Activated CD4-positive, alpha-beta T cell treated with anti-CD3 and anti-CD28 coated beads, Interleukin-2, amount 50 U/mL, for 1 hour (primary cell): ENCODE measurements at regions not wholly inside any gene's neighbourhood (a gene's known extent, or its start where the extent isn't known, plus 50 kb on each side); places are given as distances from the start of the nearest gene placed in this dataset.

ENCODE experiments used
- DNase-seq: peaks from one replicate; pipeline ENCODE4 v3.0.0-alpha.2; 2020

DNA sequence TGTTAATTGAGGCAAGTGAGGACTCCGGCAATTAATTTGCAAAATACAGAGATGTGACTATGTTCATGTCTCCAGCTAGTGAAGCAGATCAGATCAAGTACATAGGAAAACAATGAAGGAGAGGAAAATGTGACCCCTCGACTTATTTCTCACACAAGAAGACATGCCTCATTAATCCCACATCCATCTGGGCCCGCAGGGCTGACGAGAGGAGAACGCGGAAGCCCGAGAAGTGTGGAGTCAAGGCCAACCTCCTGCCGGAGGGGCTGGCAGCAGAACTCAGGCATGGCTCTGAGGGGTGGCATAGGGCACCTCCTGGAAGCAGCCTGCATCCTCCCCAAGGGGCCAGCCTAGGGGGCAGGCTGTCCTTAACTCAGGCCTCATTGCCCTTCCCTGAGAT lies 54.4 kb downstream of the ZNF503 start:
- DNase-seq: no peak

DNA sequence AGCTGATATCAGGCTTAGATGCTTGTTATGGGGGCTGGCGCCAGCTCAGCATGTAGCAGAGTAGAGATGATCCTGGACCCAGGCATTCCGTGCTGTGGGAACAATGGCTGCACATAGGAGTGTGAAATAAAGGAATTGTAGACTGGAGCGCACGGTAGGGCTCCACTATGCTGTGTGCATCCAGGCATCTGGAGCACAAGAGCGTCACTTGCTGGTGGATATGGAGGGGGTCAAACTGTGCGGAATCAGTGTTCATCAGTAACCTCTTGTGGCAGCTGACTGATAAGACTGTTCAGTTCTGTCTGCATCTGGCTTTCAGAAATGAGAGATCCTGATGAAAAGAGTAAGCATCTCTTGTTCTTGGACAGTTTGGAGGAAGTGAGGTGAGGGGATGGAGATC lies 55.8 kb downstream of the ZNF503 start:
- no peak for DNase-seq

DNA sequence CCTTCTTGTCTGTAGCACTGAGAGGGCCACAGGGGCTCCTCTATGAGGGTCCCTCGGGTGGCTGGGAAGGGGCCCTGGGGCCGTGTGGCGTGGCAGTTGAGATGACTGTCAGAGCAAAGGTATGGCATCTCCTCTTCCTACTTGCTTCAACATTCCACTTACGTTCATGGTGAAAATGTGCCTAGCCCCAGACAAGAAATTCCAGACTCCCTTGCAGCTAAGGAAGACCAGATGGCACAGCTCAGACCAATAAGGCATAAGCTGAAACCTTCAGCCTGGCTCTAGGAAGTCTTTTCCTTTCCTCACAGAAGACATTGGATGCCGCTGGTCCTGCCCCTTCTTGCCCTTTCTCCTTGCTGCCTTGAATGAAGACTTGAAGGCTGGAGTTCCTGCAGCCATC lies 57.4 kb downstream of the ZNF503 start:
- DNase-seq: no peak

DNA sequence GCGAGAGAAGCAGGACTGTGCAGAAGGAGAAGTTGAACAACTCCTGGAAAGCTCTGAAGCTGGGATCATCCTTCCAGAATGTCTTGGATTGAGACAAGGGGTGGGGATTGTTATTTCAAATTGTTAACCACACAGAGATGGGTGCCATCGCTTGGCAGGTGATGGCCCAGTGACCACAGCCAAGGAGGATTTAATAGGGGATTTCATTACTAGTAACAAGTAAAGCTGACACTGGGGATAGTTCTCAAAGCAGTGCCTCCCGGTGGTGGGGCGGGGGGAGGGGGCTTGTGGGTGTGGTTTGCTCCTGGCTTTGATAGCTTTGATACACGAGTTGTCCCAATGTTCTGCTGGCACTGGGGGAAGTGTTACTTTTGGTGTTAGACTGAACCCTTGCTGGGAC lies 59.2 kb downstream of the ZNF503 start:
- DNase-seq: no peak

DNA sequence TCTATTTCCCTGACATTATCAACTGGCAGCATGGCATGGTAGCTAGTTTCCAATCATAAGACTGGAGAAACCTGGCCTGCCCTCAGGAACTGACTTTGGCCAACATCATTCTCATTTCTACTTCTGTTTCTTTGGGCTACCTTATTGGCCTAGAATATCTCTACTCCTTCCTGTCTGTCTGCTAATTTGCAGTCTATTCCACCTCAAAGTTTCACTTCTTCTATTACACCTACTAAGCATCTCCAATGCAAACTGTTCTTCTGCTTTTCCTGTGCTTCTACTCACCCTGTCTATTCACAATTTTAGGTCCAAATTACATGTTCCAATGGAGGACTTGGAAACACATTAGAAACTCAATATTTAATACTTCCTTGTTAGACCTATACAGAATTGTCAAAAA lies 65.6 kb downstream of the ZNF503 start:
- no peak for DNase-seq

DNA sequence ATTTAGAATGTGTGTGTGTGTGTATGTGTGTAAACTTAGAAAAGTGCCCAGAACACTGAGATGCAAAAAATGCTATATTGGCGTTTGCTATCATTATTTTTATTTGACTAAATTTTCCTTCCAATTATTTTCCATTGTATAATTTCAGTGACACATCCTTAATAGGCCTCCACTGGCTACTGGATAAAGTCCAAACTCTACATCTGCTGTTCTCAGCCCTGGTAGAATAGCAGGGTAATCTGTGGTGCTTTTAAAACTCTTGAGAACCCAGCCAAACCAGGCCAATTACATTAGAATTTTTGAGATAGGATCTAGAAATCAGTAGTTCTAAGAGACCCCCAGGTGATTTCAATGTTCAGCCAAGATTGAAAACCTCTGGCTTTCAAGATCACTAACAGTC lies 66.4 kb downstream of the ZNF503 start:
- no peak for DNase-seq

DNA sequence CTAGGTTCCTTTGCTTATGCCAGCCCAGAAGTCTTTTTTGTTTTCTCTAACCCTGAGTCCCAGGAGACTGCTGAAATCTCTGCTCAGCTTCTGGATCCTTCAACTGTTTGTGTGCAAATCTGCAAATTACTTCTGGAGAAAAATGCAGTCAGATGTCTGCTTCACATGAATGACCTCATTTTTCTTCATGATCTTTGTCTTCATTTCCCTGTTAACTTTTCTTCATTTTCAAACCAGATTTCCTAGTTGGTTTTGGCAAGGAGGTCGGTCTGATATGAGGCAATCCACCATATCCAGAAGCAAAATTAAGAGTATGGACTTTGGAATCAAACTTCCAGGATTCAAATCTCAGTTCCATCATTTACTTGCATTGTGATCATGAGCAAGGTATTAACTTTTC lies 66.8 kb downstream of the ZNF503 start:
- no peak for DNase-seq

DNA sequence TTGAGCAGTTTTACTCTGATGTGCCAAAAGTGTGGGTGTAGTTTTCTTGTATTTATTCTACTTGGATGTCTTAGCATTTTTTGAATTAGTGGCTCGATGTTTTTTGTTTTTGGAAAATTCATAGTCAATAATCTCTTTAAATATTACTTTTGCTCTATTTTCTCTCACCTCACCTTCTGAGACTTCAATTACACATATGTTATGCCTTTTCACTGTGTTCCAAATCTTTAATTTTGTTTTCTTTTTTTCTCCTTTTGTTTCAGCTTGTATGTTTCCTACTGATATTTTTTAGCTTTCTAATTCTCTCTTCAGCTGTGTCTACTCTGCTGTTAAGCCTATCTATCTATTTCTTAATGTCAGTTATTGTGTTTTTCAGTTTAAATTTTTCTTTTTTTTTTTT lies 69.5 kb downstream of the ZNF503 start:
- DNase-seq: no peak

DNA sequence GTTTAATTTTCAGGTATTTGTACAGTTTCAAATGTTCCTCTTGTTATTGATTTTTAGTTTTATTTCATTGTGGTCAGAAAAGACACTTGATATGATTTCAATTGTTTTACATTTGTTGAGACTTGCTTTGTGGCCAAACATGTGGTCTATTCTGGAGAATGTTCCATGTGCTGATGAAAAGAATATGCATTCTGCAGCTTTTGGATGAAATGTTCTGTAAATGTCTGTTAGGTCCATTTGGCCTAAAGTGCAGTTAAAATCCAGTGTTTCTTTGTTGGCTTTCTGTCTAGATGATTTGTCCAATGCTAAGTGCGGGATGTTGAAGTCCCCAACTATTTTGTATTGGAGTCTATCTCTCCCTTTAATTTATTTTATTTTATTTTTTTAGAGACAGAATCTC lies 70.5 kb downstream of the ZNF503 start:
- no peak for DNase-seq

DNA sequence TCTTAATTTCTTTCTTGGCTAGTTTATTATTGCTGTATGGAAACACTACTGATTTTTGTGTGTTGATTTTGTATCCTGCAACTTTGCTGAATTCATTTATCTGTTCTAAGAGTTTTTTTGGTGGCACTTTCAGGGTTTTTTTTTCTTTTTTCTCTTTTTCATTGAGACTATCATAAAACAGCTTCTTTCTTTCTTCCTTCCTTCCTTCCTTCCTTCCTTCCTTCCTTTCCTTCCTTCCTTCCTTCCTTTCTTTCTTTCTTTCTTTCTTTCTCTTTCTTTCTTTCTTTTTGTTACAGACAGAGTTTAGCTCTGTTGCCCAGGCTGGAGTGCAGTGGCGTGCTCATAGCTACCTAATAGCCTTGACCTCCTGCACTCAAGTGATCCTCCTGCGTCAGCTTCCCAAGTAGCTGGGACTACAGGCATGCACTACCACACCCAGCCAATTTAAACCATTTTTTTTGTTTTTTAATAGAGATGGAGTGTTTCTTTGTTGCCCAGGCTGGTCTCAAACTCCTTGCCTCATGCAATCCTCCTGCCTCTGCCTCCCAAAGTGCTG lies 72.3 kb downstream of the ZNF503 start:
- no peak for DNase-seq

DNA sequence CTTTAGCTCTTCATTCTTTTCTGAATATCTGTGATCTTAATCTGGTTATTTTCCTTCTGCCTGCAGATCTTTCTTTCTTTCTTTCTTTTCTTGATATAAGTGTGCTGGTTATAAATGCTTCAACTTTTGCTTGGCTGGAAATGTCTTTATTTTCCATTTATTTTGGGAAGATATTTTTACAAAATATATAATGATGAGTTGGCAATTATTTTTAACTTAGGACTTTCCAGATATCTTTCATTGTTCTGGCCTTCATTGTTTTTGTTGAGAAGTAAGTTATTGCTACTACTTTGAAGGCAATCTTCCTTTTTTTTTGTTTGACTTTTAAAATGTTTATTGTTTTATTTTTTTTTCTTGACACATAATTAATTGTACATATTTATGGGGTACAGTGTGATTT lies 75.3 kb downstream of the ZNF503 start:
- no peak for DNase-seq

DNA sequence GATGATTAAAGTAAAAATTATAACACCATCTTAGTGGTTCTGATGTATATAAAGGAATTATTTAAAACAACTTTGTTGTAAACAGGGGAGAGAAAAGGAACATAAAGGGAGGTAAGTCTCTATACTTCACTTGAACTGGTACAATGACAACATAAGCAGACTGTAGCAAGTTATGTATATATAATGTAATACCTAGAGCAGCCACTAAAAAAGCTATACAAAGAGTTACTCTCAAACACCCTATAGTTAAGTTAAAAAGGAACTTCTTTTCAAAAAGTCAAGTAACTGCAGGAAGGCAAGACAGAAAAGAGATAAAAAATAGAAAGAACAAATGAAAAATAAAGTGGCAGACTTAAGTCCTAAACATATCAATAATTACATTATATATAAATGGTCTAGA lies 82.3 kb downstream of the ZNF503 start:
- DNase-seq: no peak

DNA sequence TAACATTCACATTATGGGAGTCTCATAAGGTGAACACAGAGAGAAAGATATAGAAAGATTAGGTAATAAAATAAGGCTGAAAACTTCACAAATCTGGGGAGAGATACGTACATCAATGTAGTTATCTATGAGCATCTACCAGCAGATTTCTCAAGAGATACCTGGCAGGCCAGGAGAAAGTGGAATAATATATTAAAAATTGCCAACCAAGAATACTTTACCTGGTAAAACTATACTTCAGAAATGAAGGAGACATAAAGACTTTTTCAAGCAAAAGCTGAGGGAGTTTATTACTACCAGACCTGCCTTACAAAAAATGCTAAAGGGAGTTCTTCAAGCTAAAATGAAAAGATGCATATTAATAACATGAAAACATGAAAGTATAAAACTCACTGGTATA lies 78.8 kb upstream of the COMTD1 start:
- DNase-seq: no peak

DNA sequence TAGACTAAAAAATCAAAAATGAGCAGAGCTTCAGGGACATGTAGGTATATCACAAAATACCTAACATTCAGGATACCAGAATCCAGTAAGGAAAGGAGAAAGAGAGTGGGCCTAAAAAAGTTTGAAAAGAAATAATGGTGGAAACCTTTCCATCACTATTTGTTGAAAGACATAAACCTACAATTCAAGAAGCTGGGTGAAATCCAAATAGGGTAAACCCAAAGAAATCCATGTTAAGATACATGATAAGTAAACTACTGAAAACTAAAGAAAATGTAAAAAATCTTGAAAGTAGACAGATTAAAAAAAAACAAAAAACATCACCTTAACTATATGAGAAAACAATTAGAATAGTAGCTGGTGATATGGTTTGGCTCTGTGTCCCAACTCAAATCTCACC lies 76.7 kb upstream of the COMTD1 start:
- no peak for DNase-seq

DNA sequence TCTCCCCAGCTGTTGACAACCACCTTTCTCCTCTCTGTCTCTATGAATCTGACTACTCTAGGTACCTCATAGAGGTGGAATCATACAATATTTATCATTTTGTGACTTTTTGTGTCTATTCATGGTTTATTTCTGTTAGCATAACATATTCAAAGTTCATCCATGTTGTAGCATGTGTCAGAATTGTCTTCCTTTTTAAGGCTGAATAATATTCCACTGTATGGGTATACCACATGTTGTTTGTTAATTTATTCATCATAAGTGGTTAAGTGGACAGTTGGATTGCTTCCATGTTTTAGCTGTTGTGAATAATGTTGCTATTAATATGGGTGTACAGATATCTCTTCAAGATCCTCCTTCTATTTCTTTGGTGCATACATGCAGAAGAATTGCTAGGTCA lies 69.9 kb upstream of the COMTD1 start:
- DNase-seq: no peak

DNA sequence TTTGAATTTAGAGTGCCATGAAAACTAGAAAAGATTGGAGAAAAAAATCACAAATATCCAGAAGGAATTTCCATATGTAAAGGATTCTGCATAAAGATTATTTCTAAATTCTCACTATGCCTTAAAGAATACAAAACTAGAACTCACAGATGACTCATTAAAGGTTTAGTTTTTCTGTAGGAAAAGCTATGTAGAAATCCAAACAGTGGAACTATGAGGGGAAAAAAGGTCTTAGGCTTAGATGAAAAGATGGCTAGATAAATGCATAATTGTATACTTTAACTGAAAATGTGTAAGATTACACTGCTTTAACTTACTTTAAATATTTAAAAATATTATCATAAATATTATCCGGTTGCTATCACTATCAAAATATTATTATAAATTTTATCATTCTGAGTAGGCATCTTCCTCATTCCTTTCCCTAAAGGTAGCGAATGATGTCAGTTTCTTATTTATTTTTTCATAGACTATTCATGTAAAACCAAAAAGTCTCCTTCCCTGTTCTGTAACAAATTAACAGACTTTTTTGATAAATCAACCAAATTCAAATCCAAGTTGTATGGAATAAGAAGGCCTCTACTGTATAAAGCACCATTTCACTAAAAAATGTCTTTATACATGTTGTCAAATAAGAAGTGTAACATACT lies 69.1 kb upstream of the COMTD1 start:
- DNase-seq: no peak

DNA sequence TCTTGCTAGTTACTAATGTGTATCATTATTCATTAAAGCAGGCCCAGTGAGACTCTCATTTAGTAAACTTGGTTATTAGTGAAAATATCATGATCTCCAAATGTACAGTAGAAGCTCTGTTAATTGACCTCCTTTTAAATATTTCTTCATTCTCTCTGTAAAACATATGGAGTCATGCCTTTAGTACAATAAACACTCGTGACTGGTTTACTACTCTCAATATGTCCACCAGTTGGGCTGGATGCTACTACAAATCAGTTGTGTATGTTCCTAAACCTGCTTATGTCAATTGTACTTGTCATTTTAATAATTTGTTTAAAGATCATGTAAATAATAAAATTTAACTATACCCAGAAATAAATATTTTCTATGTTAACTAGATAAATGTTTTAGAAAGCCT lies 68.6 kb upstream of the COMTD1 start:
- no peak for DNase-seq

DNA sequence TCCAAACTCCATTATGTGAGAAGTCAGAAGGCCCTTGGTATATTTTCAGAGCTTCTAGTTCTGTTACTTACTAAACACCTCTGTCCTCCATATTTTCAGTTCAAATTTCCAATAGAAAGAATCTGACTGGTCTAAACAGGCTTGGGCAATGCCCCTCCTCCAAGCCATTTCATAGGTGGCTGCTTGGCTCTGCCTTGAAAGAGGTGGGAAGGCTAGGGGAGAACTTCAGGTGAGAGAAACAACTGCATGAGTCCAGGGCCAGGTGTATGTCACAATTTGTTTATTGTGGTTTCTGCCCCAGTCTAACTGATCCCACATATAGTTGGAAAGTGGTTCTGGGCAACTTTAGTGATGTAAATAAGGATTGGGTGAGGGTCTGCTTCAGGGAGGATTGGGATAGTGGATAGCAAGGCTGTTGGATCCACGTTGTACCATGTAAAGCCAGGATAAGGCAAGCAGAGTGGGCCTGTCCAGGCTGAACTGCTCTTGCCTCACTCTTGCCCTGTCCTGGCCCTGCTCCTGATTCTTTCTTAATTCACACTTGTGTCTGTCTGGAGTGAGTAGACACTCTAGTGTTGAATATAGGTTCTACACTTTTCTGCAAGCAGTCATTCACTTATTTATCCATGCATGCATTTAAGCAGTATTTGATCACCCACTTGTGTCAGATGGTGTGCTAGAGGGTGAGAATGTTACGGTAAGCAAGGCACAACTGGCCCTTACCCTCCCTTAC lies 67.5 kb upstream of the COMTD1 start:
- no peak for DNase-seq

DNA sequence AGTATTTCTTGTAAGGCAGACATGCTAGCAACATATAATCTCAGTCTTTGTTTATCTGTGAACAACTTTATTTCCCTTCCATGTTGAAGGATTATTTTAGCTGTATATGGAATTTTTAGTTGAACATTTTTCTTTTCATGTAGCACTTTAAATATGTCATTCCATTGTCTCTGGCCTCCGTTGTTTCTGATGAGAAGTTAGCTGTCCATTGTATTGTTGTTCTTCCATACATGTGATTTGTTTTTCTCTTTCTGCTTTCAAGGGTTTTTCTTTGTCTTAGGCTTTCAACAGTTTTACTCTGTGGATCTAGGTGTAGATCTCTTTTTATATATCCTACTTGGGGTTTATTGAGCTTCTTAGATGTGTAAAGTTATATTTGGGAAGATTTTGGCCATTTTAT lies 66.3 kb upstream of the COMTD1 start:
- DNase-seq: no peak

DNA sequence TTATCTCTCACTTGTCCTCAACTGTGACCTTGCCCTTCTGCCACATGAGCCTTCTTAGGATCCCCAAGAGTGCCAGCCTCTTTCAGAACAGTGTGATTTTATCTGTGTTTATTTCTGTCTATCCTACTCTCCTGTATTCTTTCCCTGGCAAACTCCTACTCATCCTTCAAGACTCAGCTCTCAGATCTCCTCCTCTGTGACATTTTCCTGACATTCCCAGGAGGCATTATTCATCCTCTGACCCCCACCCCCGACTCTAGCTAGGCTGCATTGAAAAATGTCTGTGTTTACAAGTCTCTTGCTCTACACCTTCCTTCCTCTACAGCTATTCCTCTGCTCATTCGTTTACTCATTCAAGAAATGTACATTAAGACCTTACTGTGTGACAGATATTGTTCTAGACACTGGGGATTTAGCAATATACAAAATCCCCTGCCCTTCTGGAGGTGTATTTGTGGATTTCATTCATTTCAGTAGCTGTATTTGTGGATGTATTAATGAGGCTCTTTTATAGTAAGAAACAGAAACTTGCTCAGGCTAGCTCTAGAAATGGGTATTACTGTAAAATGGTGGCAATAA lies 61.4 kb upstream of the COMTD1 start:
- DNase-seq: no peak

DNA sequence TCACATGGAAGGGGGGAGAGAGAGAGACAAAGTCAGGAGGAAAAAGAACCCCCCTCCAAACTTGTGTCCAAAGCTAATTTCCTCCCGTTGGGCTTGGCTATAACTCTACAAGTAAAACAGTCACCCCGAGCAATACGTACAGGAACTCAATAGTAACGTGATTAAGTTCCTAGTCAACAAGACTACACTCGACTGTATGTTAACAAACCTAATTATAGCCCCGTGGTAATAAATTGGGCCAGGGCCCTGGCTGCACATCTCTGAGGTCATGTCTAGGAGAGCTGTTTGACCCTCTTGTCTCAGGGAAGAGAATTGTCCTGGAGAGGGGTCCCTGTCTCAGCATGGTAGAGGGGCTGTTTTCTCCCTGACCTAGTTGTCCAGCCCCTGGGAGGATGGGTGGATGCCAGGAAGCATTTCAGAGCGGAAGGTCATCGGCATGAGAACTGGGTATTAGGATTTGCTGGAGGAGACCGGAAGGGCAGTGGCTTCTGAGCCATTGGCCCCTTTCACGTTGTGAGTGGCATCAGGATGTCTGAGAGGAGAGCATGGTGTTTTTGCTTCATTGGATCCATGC lies 60.2 kb upstream of the COMTD1 start:
- no peak for DNase-seq

DNA sequence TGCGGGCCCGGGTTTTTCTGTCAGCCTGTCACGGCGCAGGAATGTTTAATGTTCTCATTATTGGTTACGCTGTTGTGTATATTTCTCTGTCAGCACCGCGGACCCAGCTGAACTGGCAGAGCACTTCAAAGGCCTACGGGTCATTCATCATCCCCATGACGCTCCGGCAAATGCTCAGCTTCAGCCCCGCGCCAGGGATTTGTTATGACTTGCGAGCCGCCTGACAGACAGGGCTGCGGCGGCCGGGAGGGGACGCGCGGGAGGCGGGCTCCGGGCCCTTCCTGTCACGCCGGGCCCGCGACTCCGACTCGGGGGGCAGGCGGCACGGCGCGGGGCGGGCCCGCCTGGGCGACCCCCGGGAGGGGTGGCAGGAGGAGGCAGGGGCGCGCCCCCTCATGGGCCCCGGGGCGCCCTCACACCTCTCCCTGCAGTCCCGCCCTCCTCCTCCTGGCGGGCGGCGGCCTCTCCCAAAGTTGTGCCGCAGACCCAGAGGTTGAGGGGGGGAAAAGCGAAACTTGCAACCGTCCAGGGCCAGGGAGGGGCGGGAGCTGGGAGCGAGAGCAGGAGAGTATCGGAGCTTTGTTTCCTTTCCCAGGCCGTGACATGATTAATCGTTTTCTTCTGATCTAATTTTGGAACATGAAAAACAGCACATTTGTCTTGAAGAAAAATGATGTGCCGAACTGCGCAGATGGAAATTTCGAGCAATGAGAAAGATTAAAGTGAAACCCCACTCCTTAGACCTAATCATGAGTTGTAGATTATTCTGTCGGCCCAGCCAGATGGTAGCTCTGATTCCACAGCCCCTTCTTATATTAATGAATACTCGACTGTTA lies 59.3 kb upstream of the COMTD1 start:
- peak; percentile 52 for DNase-seq

DNA sequence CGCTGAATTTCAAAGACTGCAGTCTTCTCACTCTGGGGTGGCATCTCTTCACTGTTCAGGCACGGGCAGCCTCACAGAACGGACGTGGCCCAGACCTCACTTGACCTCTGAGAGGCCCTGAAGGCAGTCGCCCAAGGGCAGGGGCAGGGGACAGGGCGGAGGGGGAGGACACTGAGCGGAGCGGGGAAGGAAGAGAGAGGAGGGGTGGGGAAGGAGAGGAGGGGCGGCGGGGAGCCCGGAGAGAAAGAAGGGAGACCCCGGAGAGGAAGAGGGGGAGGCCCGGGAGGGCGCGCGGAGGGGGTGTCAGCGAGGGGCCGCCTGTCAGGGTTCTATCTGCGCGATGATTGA lies 58.7 kb upstream of the COMTD1 start:
- DNase-seq: no peak
